IMR-90 (cell line): ENCODE measurements at regions not wholly inside any gene's neighbourhood (a gene's known extent, or its start where the extent isn't known, plus 50 kb on each side); places are given as distances from the start of the nearest gene placed in this dataset.

Experiments used
- ATAC-seq: fragments of 200-7000 bp; cut with Tn5 transposase; 2 replicates; pipeline ENCODE4 v1.9.1; 2020; ENCODE audit warnings: low read depth, mild to moderate bottlenecking, moderate library complexity
- BruUV-seq: library from RNA; stranded (reverse); fragments of 400-500 nt; replicated peaks from 2 replicates; lab custom pipeline; 2021; lab: Mats Ljungman, UMichigan
- CTCF ChIA-PET: fragments of 300-600 bp; formaldehyde crosslinking; extraction: SDS; loops from one replicate; lab custom pipeline; 2021; ENCODE audit warnings: antibody characterized with exemption; lab: Yijun Ruan, JAX
- POLR2A ChIA-PET: fragments of 300-600 bp; sonication (Branson Sonifier 250); formaldehyde crosslinking; loops from one replicate; lab custom pipeline; 2022; ENCODE audit warnings: antibody characterized with exemption; ENCODE audit not compliant: unreplicated experiment; lab: Charles Lee
- DNase-seq: peaks from one replicate; pipeline ENCODE4 v3.0.0; 2013
- H2AFZ ChIP-seq: replicated peaks from 2 replicates; pipeline ENCODE3; 2013; ENCODE audit warnings: low read length, mild to moderate bottlenecking; ENCODE audit not compliant: poor library complexity
- H2AK5ac ChIP-seq: 2 replicates; pipeline ENCODE4 v1.6.1; 2013; ENCODE audit warnings: low read depth, low read length, inconsistent platforms
- H2AK9ac ChIP-seq: replicated peaks from 2 replicates; pipeline ENCODE3; 2013; ENCODE audit warnings: mild to moderate bottlenecking, low read depth, low read length, moderate library complexity; ENCODE audit not compliant: poor library complexity
- H2BK120ac ChIP-seq: 2 replicates; pipeline ENCODE4 v1.6.1; 2013; ENCODE audit warnings: low read depth, low read length, inconsistent platforms
- H2BK15ac ChIP-seq: 3 replicates; pipeline ENCODE4 v1.6.1; 2013; ENCODE audit warnings: low read depth, low read length, inconsistent platforms
- H2BK20ac ChIP-seq: 2 replicates; pipeline ENCODE4 v1.6.1; 2013; ENCODE audit warnings: low read depth, mild to moderate bottlenecking, inconsistent platforms, low read length, moderate library complexity
- H2BK5ac ChIP-seq: 2 replicates; pipeline ENCODE4 v1.6.1; 2013; ENCODE audit warnings: mild to moderate bottlenecking, low read depth, low read length, inconsistent platforms; ENCODE audit not compliant: poor library complexity, severe bottlenecking
- H3K14ac ChIP-seq: replicated peaks from 2 replicates; pipeline ENCODE4 v1.6.1; 2013; ENCODE audit warnings: low read depth, low read length, inconsistent platforms
- H3K18ac ChIP-seq: 2 replicates; pipeline ENCODE4 v1.6.1; 2013; ENCODE audit warnings: low read depth, low read length, control low read depth
- H3K23ac ChIP-seq: 2 replicates; pipeline ENCODE4 v1.6.1; 2013; ENCODE audit warnings: low read depth, low read length, inconsistent platforms
- H3K27ac ChIP-seq: 2 replicates; pipeline ENCODE4 v1.5.1; 2013; ENCODE audit warnings: mild to moderate bottlenecking, control low read depth, low read length; ENCODE audit not compliant: insufficient read depth
- H3K27me3 ChIP-seq: 2 replicates; pipeline ENCODE4 v1.6.1; 2013; ENCODE audit warnings: low read length; ENCODE audit not compliant: control insufficient read depth, insufficient read depth
- H3K36me3 ChIP-seq: 2 replicates; pipeline ENCODE4 v1.6.1; 2013; ENCODE audit warnings: low read length, mixed read lengths; ENCODE audit not compliant: control insufficient read depth, insufficient read depth
- H3K4ac ChIP-seq: 2 replicates; pipeline ENCODE4 v1.6.1; 2013; ENCODE audit warnings: low read depth, low read length, inconsistent platforms
- H3K4me1 ChIP-seq: 2 replicates; pipeline ENCODE4 v1.6.1; 2013; ENCODE audit warnings: low read length, mixed read lengths; ENCODE audit not compliant: control insufficient read depth, insufficient read depth
- H3K4me2 ChIP-seq: 2 replicates; pipeline ENCODE4 v1.6.1; 2013; ENCODE audit warnings: low read depth, mild to moderate bottlenecking, control low read depth, low read length, moderate library complexity
- H3K4me3 ChIP-seq: 2 replicates; pipeline ENCODE4 v1.5.1; 2013; ENCODE audit warnings: low read depth, mild to moderate bottlenecking, control low read depth, low read length, moderate library complexity; ENCODE audit not compliant: insufficient read depth
- H3K56ac ChIP-seq: 2 replicates; pipeline ENCODE4 v1.6.1; 2013; ENCODE audit warnings: low read length, inconsistent platforms; ENCODE audit not compliant: insufficient read depth; ENCODE audit errors: extremely low read depth
- H3K79me1 ChIP-seq, 2 experiments: 2 replicates each; pipeline ENCODE4 v1.6.1; 2013; ENCODE audit warnings: low read length in 2 of 2, inconsistent platforms in 1 of 2, low read depth in 1 of 2
- H3K9ac ChIP-seq: 2 replicates; pipeline ENCODE4 v1.6.1; 2013; ENCODE audit warnings: low read depth, low read length, control low read depth
- H3K9me1 ChIP-seq: 2 replicates; pipeline ENCODE4 v1.6.1; 2013; ENCODE audit warnings: low read length, inconsistent platforms; ENCODE audit not compliant: insufficient read depth
- H3K9me3 ChIP-seq: 2 replicates; pipeline ENCODE4 v1.6.1; 2013; ENCODE audit warnings: low read length; ENCODE audit not compliant: control insufficient read depth, insufficient read depth
- H4K20me1 ChIP-seq: 2 replicates; pipeline ENCODE4 v1.6.1; 2013; ENCODE audit warnings: low read length, inconsistent platforms; ENCODE audit not compliant: insufficient read depth
- H4K5ac ChIP-seq: 2 replicates; pipeline ENCODE4 v1.6.1; 2013; ENCODE audit warnings: mild to moderate bottlenecking, low read depth, low read length, control low read depth
- H4K8ac ChIP-seq, 2 experiments: 2 replicates each; pipeline ENCODE4 v1.6.1; 2013; ENCODE audit warnings: low read depth in 2 of 2, low read length in 2 of 2, control low read depth in 1 of 2, inconsistent platforms in 1 of 2
- H4K91ac ChIP-seq: 2 replicates; pipeline ENCODE4 v1.6.1; 2013; ENCODE audit warnings: low read depth, low read length, inconsistent platforms; ENCODE audit not compliant: insufficient read depth
- BHLHE40 ChIP-seq: fragments of 150-350 bp; IDR thresholded peaks from 2 replicates; pipeline ENCODE4 v1.6.1; 2016; ENCODE audit warnings: mild to moderate bottlenecking, low read depth, low read length
- CEBPB ChIP-seq: IDR thresholded peaks from 2 replicates; pipeline ENCODE4 v1.6.1; 2012; ENCODE audit warnings: low read depth, low read length, improper control_type of control experiment
- CHD1 ChIP-seq: IDR thresholded peaks from 2 replicates; pipeline ENCODE4 v1.6.1; 2012; ENCODE audit warnings: low read depth, low read length, improper control_type of control experiment
- FOS ChIP-seq: fragments of 150-350 bp; IDR thresholded peaks from 2 replicates; pipeline ENCODE4 v1.6.1; 2016; ENCODE audit warnings: low read depth, low read length
- MAFK ChIP-seq: IDR thresholded peaks from 2 replicates; pipeline ENCODE4 v1.6.1; 2012; ENCODE audit warnings: low read depth, low read length, improper control_type of control experiment
- MAZ ChIP-seq: IDR thresholded peaks from 2 replicates; pipeline ENCODE4 v1.6.1; 2012; ENCODE audit warnings: low read depth, mild to moderate bottlenecking, low read length, improper control_type of control experiment, moderate library complexity, borderline replicate concordance
- MXI1 ChIP-seq: IDR thresholded peaks from 2 replicates; pipeline ENCODE4 v1.6.1; 2012; ENCODE audit warnings: low read depth, mild to moderate bottlenecking, low read length, moderate library complexity, borderline replicate concordance
- NFE2L2 ChIP-seq: fragments of 150-350 bp; IDR thresholded peaks from 2 replicates; pipeline ENCODE4 v1.6.1; 2016; ENCODE audit warnings: low read depth, mild to moderate bottlenecking, low read length
- POLR2A ChIP-seq: IDR thresholded peaks from 2 replicates; pipeline ENCODE4 v1.6.1; 2012; ENCODE audit warnings: mild to moderate bottlenecking, low read depth, low read length
- RAD21 ChIP-seq: IDR thresholded peaks from 2 replicates; pipeline ENCODE4 v1.6.1; 2012; ENCODE audit warnings: low read length, improper control_type of control experiment
- RCOR1 ChIP-seq: IDR thresholded peaks from 2 replicates; pipeline ENCODE4 v1.6.1; 2012; ENCODE audit warnings: mild to moderate bottlenecking, low read length, improper control_type of control experiment; ENCODE audit not compliant: insufficient replicate concordance
- RFX5 ChIP-seq: IDR thresholded peaks from 2 replicates; pipeline ENCODE4 v1.8.0; 2012; ENCODE audit warnings: low read depth, mild to moderate bottlenecking, low read length, moderate library complexity
- SMC3 ChIP-seq: fragments of 150-350 bp; IDR thresholded peaks from 2 replicates; pipeline ENCODE4 v1.6.1; 2016; ENCODE audit warnings: low read depth, mild to moderate bottlenecking, antibody characterized with exemption, low read length, moderate library complexity
- dilution Hi-C: fragments of 300-500 bp; cut with HindIII; formaldehyde crosslinking; loops from one replicate; pipeline ENCODE4 v1.14.3; 2018; ENCODE audit warnings: low sequenced_read_pairs; ENCODE audit not compliant: unreplicated experiment
- in situ Hi-C: fragments of 300-500 bp; cut with MboI; formaldehyde crosslinking; loops from 3 replicates; pipeline ENCODE4 v1.14.3; 2019; ENCODE audit warnings: low sequenced_read_pairs, inconsistent platforms, mixed read lengths
- intact Hi-C: fragments of 100-400 bp; cut with micrococcal nuclease; formaldehyde crosslinking; loops from 2 replicates; pipeline ENCODE4 v1.10.0; 2022
- TF ChIP-seq, protein P1 (sequence below): conservative IDR thresholded peaks from 2 replicates; pipeline ENCODE4 v1.5.1; 2012; ENCODE audit warnings: mild to moderate bottlenecking, low read depth, low read length, improper control_type of control experiment
- TF ChIP-seq, protein P2 (sequence below): fragments of 150-350 bp; IDR thresholded peaks from 2 replicates; pipeline ENCODE4 v1.6.1; 2017; ENCODE audit warnings: mild to moderate bottlenecking, antibody characterized with exemption, low read length, low read depth
- TF ChIP-seq, protein P3 (sequence below): fragments of 150-350 bp; IDR thresholded peaks from 2 replicates; pipeline ENCODE4 v1.6.1; 2016; ENCODE audit warnings: low read depth, mild to moderate bottlenecking, low read length, moderate library complexity, borderline replicate concordance

DNA sequence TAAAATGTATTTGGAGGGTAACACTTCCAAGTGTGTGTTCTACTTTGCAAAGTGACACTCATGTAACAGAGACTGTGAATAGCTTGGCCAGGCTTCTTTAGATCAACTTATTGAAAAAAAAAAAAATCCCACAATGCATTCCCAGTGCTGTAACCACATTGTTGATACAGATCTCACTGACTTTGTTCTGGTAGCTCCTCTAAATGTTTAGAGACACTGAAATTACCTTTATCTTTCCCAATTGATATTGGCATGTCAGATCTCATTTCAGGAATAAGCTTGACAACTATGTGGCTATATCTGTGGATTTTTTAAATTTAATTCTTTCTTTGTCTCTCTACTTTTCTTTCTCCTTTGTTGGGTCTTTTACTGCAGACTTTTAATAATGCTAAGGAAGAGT, 1018.9 kb upstream of the PRMT6 start:
- ATAC-seq: no peak

More for the DNA sequence above, 1018.9 kb upstream of the PRMT6 start:
- Histone ChIP-seq H4K20me1 (no peaks in the 10 kb centered on the region), H3K36me3 (no peaks in the 10 kb centered on the region), H4K91ac (no peak overlapping the region), H2AFZ (no peak overlapping the region), H3K4ac (no peak overlapping the region), H2AK9ac (no peak overlapping the region), H3K27me3 (no peaks in the 10 kb centered on the region), H2BK20ac (no peak overlapping the region), H3K9me1 (no peaks in the 10 kb centered on the region), H3K23ac (no peak overlapping the region), H3K4me3 (no peak overlapping the region), H3K9ac (no peak overlapping the region), H2BK5ac (no peak overlapping the region), H4K5ac (no peak overlapping the region), H3K4me2 (no peak overlapping the region), H2BK15ac (no peak overlapping the region), H3K18ac (no peak overlapping the region), H3K4me1 (no peaks in the 10 kb centered on the region), H2BK120ac (no peak overlapping the region), H4K8ac (no peak overlapping the region), H3K79me1 (no peaks in the 10 kb centered on the region), H3K27ac (no peak overlapping the region), H3K14ac (no peak overlapping the region), H3K9me3 (peaks cover 5% of the 10 kb centered on the region; the same call in 1 of the 2 replicates), H2AK5ac (no peak overlapping the region), H3K56ac (no peak overlapping the region)
- TF ChIP-seq NFE2L2: no peak
- TF ChIP-seq CHD1: no peak
- no peak for TF ChIP-seq MAZ
- no peak for TF ChIP-seq CEBPB
- TF ChIP-seq FOS: no peak
- TF ChIP-seq MAFK: no peak
- TF ChIP-seq MXI1: no peak
- TF ChIP-seq RAD21: no peak
- TF ChIP-seq, protein P1, sequence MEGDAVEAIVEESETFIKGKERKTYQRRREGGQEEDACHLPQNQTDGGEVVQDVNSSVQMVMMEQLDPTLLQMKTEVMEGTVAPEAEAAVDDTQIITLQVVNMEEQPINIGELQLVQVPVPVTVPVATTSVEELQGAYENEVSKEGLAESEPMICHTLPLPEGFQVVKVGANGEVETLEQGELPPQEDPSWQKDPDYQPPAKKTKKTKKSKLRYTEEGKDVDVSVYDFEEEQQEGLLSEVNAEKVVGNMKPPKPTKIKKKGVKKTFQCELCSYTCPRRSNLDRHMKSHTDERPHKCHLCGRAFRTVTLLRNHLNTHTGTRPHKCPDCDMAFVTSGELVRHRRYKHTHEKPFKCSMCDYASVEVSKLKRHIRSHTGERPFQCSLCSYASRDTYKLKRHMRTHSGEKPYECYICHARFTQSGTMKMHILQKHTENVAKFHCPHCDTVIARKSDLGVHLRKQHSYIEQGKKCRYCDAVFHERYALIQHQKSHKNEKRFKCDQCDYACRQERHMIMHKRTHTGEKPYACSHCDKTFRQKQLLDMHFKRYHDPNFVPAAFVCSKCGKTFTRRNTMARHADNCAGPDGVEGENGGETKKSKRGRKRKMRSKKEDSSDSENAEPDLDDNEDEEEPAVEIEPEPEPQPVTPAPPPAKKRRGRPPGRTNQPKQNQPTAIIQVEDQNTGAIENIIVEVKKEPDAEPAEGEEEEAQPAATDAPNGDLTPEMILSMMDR: no peak
- TF ChIP-seq BHLHE40: no peak
- TF ChIP-seq RCOR1: no peak
- TF ChIP-seq, protein P2, sequence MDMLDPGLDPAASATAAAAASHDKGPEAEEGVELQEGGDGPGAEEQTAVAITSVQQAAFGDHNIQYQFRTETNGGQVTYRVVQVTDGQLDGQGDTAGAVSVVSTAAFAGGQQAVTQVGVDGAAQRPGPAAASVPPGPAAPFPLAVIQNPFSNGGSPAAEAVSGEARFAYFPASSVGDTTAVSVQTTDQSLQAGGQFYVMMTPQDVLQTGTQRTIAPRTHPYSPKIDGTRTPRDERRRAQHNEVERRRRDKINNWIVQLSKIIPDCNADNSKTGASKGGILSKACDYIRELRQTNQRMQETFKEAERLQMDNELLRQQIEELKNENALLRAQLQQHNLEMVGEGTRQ: no peak
- TF ChIP-seq POLR2A: no peak
- TF ChIP-seq, protein P3, sequence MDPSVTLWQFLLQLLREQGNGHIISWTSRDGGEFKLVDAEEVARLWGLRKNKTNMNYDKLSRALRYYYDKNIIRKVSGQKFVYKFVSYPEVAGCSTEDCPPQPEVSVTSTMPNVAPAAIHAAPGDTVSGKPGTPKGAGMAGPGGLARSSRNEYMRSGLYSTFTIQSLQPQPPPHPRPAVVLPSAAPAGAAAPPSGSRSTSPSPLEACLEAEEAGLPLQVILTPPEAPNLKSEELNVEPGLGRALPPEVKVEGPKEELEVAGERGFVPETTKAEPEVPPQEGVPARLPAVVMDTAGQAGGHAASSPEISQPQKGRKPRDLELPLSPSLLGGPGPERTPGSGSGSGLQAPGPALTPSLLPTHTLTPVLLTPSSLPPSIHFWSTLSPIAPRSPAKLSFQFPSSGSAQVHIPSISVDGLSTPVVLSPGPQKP: no peak
- TF ChIP-seq SMC3: no peak
- no peak for TF ChIP-seq RFX5
- CTCF ChIA-PET: no interaction called here
- DNase-seq: no peak
- dilution Hi-C loops (no loop called here), intact Hi-C loops (no loop called here), in situ Hi-C loops (no loop called here)
- no TSS peak for BruUV-seq
- POLR2A ChIA-PET: no interaction called here
